HepG2 (cell line): ENCODE measurements at regions not wholly inside any gene's neighbourhood (a gene's known extent, or its start where the extent isn't known, plus 50 kb on each side); places are given as distances from the start of the nearest gene placed in this dataset.
A peak's percentile ranks its signal among the peaks of the same experiment; 100 is the strongest.

Experiments used
- ELF3 ChIP-seq: IDR thresholded peaks from 2 replicates; pipeline ENCODE4 v1.6.1; 2016; ENCODE audit warnings: missing genetic modification reagents, missing compliant biosample characterization
- MED1 ChIP-seq: sonication (generic); formaldehyde crosslinking; IDR thresholded peaks from 2 replicates; pipeline ENCODE4 v1.4.0; 2020; ENCODE audit warnings: missing genetic modification reagents
- MEIS1 ChIP-seq: sonication (generic); formaldehyde crosslinking; IDR thresholded peaks from 2 replicates; pipeline ENCODE4 v1.9.0; 2021; ENCODE audit warnings: mild to moderate bottlenecking, missing genetic modification reagents, moderate library complexity, borderline replicate concordance
- MYC ChIP-seq: sonication (generic); formaldehyde crosslinking; IDR thresholded peaks from 2 replicates; pipeline ENCODE4 v1.9.0; 2021; ENCODE audit warnings: missing genetic modification reagents, borderline replicate concordance
- NKX3-1 ChIP-seq: sonication (generic); formaldehyde crosslinking; IDR thresholded peaks from 2 replicates; pipeline ENCODE4 v1.5.0; 2020; ENCODE audit warnings: missing genetic modification reagents
- POLR2G ChIP-seq: fragments of 200-400 bp; formaldehyde crosslinking; IDR thresholded peaks from 2 replicates; pipeline ENCODE4 v1.6.1; 2018; ENCODE audit warnings: mild to moderate bottlenecking, low read depth, low read length, moderate library complexity
- RBAK ChIP-seq: sonication (generic); formaldehyde crosslinking; IDR thresholded peaks from 2 replicates; pipeline ENCODE4 v1.5.1; 2020; ENCODE audit warnings: mild to moderate bottlenecking, missing genetic modification reagents
- UBTF ChIP-seq: sonication (generic); formaldehyde crosslinking; IDR thresholded peaks from 2 replicates; pipeline ENCODE4 v1.4.0; 2020; ENCODE audit warnings: mild to moderate bottlenecking, missing genetic modification reagents
- ZBTB34 ChIP-seq: sonication (generic); formaldehyde crosslinking; IDR thresholded peaks from 2 replicates; pipeline ENCODE4 v1.8.0; 2022; ENCODE audit warnings: mild to moderate bottlenecking, missing genetic modification reagents
- ZFP90 ChIP-seq: sonication (generic); formaldehyde crosslinking; IDR thresholded peaks from 2 replicates; pipeline ENCODE4 v1.8.0; 2022; ENCODE audit warnings: missing genetic modification reagents, mild to moderate bottlenecking, inconsistent platforms, borderline replicate concordance
- ZNF282 ChIP-seq: fragments of 450-650 bp; IDR thresholded peaks from 2 replicates; pipeline ENCODE4 v1.6.1; 2018; ENCODE audit not compliant: partially characterized antibody
- ZNF44 ChIP-seq: sonication (generic); formaldehyde crosslinking; IDR thresholded peaks from 2 replicates; pipeline ENCODE4 v1.5.1; 2020; ENCODE audit warnings: mild to moderate bottlenecking, missing genetic modification reagents
- ZNF609 ChIP-seq: sonication (generic); formaldehyde crosslinking; IDR thresholded peaks from 2 replicates; pipeline ENCODE4 v1.4.0; 2020; ENCODE audit warnings: mild to moderate bottlenecking, missing genetic modification reagents, borderline replicate concordance
- ZNF644 ChIP-seq: IDR thresholded peaks from 2 replicates; pipeline ENCODE4 v1.6.1; 2016; ENCODE audit warnings: low read depth
- ZNF792 ChIP-seq: IDR thresholded peaks from 2 replicates; pipeline ENCODE4 v1.6.1; 2016
- TF ChIP-seq, protein P1 (sequence below): fragments of 450-650 bp; IDR thresholded peaks from 2 replicates; pipeline ENCODE4 v1.6.1; 2016
- TF ChIP-seq, protein P2 (sequence below): sonication (generic); formaldehyde crosslinking; IDR thresholded peaks from 2 replicates; pipeline ENCODE4 v1.9.0; 2022; ENCODE audit warnings: low read depth, missing genetic modification reagents

DNA sequence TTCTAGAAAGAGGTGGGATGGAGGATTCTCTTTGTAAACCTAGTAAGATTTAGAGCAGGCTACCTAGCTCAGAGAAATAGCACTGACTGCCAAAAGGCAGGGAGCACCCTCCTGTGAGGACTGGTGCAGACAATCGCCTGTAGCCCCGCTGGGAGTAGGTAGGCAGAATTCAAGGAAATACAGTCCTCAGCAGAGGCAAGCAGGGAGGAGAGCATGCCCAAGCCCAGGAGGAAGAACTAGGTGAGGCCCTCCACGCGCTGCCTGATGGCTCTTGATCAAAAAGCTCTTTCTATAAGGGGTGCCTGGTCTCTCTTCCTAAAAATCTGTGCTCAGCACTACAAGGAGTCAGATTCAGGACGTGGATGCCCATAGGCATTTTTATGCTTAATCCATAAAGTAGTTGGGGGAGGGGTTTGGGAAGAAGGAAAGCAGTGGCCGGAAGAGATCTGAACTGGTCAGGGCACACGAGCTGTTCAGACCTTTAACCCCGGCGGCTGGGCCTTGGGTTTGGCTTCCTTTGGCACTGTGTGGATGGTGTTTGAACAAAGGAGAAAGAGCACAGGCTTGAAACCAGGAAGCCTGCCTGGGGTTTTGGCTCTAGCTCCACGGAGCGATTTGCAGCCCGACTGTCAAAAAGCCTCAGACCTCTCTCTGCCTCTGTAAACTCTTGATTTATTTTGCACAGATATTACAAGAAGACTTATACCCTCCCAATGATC, 320.6 kb downstream of the FOXO1 start (continued):
- TF ChIP-seq UBTF (CRISPR knock-in tag), result peak; percentile 53; the same call in 1 of the 2 replicates
- TF ChIP-seq, protein P1, sequence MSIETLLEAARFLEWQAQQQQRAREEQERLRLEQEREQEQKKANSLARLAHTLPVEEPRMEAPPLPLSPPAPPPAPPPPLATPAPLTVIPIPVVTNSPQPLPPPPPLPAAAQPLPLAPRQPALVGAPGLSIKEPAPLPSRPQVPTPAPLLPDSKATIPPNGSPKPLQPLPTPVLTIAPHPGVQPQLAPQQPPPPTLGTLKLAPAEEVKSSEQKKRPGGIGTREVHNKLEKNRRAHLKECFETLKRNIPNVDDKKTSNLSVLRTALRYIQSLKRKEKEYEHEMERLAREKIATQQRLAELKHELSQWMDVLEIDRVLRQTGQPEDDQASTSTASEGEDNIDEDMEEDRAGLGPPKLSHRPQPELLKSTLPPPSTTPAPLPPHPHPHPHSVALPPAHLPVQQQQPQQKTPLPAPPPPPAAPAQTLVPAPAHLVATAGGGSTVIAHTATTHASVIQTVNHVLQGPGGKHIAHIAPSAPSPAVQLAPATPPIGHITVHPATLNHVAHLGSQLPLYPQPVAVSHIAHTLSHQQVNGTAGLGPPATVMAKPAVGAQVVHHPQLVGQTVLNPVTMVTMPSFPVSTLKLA, result no peak
- TF ChIP-seq ZBTB34, result peak; percentile 91
- peak; percentile 73; the same call in 1 of the 2 replicates for TF ChIP-seq ZNF644 (CRISPR knock-in tag)
- TF ChIP-seq ZNF282, result no peak
- 0 out of 2 replicates have a peak, but pooled peaks have one; percentile 50 for TF ChIP-seq MEIS1 (CRISPR knock-in tag)
- TF ChIP-seq ELF3, result peak; percentile 54; the same call in 1 of the 2 replicates
- no peak for TF ChIP-seq RBAK (CRISPR knock-in tag)
- peak; percentile 67 for TF ChIP-seq ZNF609
- peak; percentile 41; the same call in 1 of the 2 replicates for TF ChIP-seq POLR2G
- no peak for TF ChIP-seq ZNF792 (CRISPR knock-in tag)
- no peak for TF ChIP-seq ZNF44 (CRISPR knock-in tag)
- TF ChIP-seq NKX3-1 (CRISPR knock-in tag), result no peak
- TF ChIP-seq, protein P2, sequence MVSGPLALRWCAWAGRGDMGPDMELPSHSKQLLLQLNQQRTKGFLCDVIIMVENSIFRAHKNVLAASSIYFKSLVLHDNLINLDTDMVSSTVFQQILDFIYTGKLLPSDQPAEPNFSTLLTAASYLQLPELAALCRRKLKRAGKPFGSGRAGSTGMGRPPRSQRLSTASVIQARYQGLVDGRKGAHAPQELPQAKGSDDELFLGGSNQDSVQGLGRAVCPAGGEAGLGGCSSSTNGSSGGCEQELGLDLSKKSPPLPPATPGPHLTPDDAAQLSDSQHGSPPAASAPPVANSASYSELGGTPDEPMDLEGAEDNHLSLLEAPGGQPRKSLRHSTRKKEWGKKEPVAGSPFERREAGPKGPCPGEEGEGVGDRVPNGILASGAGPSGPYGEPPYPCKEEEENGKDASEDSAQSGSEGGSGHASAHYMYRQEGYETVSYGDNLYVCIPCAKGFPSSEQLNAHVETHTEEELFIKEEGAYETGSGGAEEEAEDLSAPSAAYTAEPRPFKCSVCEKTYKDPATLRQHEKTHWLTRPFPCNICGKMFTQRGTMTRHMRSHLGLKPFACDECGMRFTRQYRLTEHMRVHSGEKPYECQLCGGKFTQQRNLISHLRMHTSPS (CRISPR knock-in tag), result peak; percentile 65; the same call in 1 of the 2 replicates
- peak; percentile 37; the same call in 1 of the 2 replicates for TF ChIP-seq MYC (CRISPR knock-in tag)
- TF ChIP-seq ZFP90 (CRISPR knock-in tag), result 0 out of 2 replicates have a peak, but pooled peaks have one; percentile 37
- TF ChIP-seq MED1 (CRISPR knock-in tag), result peak; percentile 70; the same call in 1 of the 2 replicates
